ENCODE measurements at regions not wholly inside any gene's neighbourhood (a gene's known extent, or its start where the extent isn't known, plus 50 kb on each side); places are given as distances from the start of the nearest gene placed in this dataset.

- Histone ChIP-seq H3K36me3 (ENCODE audit: control insufficient read depth, insufficient read depth, low read length) (no peaks in the 10 kb centered on the region), H3K9ac (ENCODE audit: low read length) (no peak overlapping the region), H3K27me3 (ENCODE audit: control insufficient read depth, insufficient read depth, low read length) (no peaks in the 10 kb centered on the region), H3K4me1 (ENCODE audit: control insufficient read depth, insufficient read depth, low read length) (peaks cover 3% of the 10 kb centered on the region), H3K27ac (ENCODE audit: low read depth, low read length) (peak overlapping the region; percentile 48), H3K4me3 (ENCODE audit: low read length) (no peak overlapping the region)
Measured at GRCh38 chr3:176799675-176800074, 397.6 kb downstream of the TBL1XR1 start.

- Histone ChIP-seq H3K4me3 (ENCODE audit: low read length) (no peak overlapping the region), H3K4me1 (ENCODE audit: control insufficient read depth, insufficient read depth, low read length) (peaks cover 3% of the 10 kb centered on the region), H3K27me3 (ENCODE audit: control insufficient read depth, insufficient read depth, low read length) (no peaks in the 10 kb centered on the region), H3K9ac (ENCODE audit: low read length) (no peak overlapping the region), H3K36me3 (ENCODE audit: control insufficient read depth, insufficient read depth, low read length) (no peaks in the 10 kb centered on the region), H3K27ac (ENCODE audit: low read depth, low read length) (peak overlapping the region; percentile 48)
Measured at GRCh38 chr3:176798680-176799079, 398.6 kb downstream of the TBL1XR1 start.

GRCh38 chr3:176796371-176796770, 400.9 kb downstream of the TBL1XR1 start:
- Histone ChIP-seq H3K4me3 (ENCODE audit: low read length) (no peak overlapping the region), H3K27ac (ENCODE audit: low read depth, low read length) (no peak overlapping the region), H3K27me3 (ENCODE audit: control insufficient read depth, insufficient read depth, low read length) (no peaks in the 10 kb centered on the region), H3K36me3 (ENCODE audit: control insufficient read depth, insufficient read depth, low read length) (no peaks in the 10 kb centered on the region), H3K4me1 (ENCODE audit: control insufficient read depth, insufficient read depth, low read length) (peaks cover 3% of the 10 kb centered on the region), H3K9ac (ENCODE audit: low read length) (no peak overlapping the region)

GRCh38 chr3:176795891-176796290, 401.4 kb downstream of the TBL1XR1 start:
- Histone ChIP-seq H3K9ac (ENCODE audit: low read length) (no peak overlapping the region), H3K27ac (ENCODE audit: low read depth, low read length) (no peak overlapping the region), H3K27me3 (ENCODE audit: control insufficient read depth, insufficient read depth, low read length) (no peaks in the 10 kb centered on the region), H3K4me3 (ENCODE audit: low read length) (no peak overlapping the region), H3K4me1 (ENCODE audit: control insufficient read depth, insufficient read depth, low read length) (peaks cover 3% of the 10 kb centered on the region), H3K36me3 (ENCODE audit: control insufficient read depth, insufficient read depth, low read length) (no peaks in the 10 kb centered on the region)

GRCh38 chr3:176794406-176794805, 402.9 kb downstream of the TBL1XR1 start:
- H3K27me3 ChIP-seq (ENCODE audit: control insufficient read depth, insufficient read depth, low read length): no peaks in the 10 kb centered on the region
- no peak overlapping the region for H3K27ac ChIP-seq (ENCODE audit: low read depth, low read length)
- H3K4me1 ChIP-seq (ENCODE audit: control insufficient read depth, insufficient read depth, low read length): peaks cover under 1% of the 10 kb centered on the region
- H3K4me3 ChIP-seq (ENCODE audit: low read length): peak overlapping the region; percentile 3
- no peaks in the 10 kb centered on the region for H3K36me3 ChIP-seq (ENCODE audit: control insufficient read depth, insufficient read depth, low read length)
- no peak overlapping the region for H3K9ac ChIP-seq (ENCODE audit: low read length)

- H3K27me3 ChIP-seq (ENCODE audit: control insufficient read depth, insufficient read depth, low read length): no peaks in the 10 kb centered on the region
- H3K4me3 ChIP-seq (ENCODE audit: low read length): no peak overlapping the region
- no peak overlapping the region for H3K27ac ChIP-seq (ENCODE audit: low read depth, low read length)
- no peaks in the 10 kb centered on the region for H3K36me3 ChIP-seq (ENCODE audit: control insufficient read depth, insufficient read depth, low read length)
- H3K4me1 ChIP-seq (ENCODE audit: control insufficient read depth, insufficient read depth, low read length): peaks cover 2% of the 10 kb centered on the region
- H3K9ac ChIP-seq (ENCODE audit: low read length): no peak overlapping the region
Measured at GRCh38 chr3:176789947-176790346, 407.3 kb downstream of the TBL1XR1 start.

- no peaks in the 10 kb centered on the region for H3K27me3 ChIP-seq (ENCODE audit: control insufficient read depth, insufficient read depth, low read length)
- H3K36me3 ChIP-seq (ENCODE audit: control insufficient read depth, insufficient read depth, low read length): no peaks in the 10 kb centered on the region
- no peak overlapping the region for H3K4me3 ChIP-seq (ENCODE audit: low read length)
- no peak overlapping the region for H3K9ac ChIP-seq (ENCODE audit: low read length)
- H3K27ac ChIP-seq (ENCODE audit: low read depth, low read length): no peak overlapping the region
- H3K4me1 ChIP-seq (ENCODE audit: control insufficient read depth, insufficient read depth, low read length): peaks cover 5% of the 10 kb centered on the region
Measured at GRCh38 chr3:176789281-176789705, 408.0 kb downstream of the TBL1XR1 start.

- Histone ChIP-seq H3K9ac (ENCODE audit: low read length) (no peak overlapping the region), H3K4me1 (ENCODE audit: control insufficient read depth, insufficient read depth, low read length) (peaks cover 5% of the 10 kb centered on the region), H3K27ac (ENCODE audit: low read depth, low read length) (no peak overlapping the region), H3K4me3 (ENCODE audit: low read length) (no peak overlapping the region), H3K36me3 (ENCODE audit: control insufficient read depth, insufficient read depth, low read length) (no peaks in the 10 kb centered on the region), H3K27me3 (ENCODE audit: control insufficient read depth, insufficient read depth, low read length) (no peaks in the 10 kb centered on the region)
Measured at GRCh38 chr3:176787506-176787905, 409.8 kb downstream of the TBL1XR1 start.

- H3K36me3 ChIP-seq (ENCODE audit: control insufficient read depth, insufficient read depth, low read length): no peaks in the 10 kb centered on the region
- H3K4me1 ChIP-seq (ENCODE audit: control insufficient read depth, insufficient read depth, low read length): peaks cover 5% of the 10 kb centered on the region
- H3K27ac ChIP-seq (ENCODE audit: low read depth, low read length): peak overlapping the region; percentile 56
- H3K4me3 ChIP-seq (ENCODE audit: low read length): no peak overlapping the region
- H3K9ac ChIP-seq (ENCODE audit: low read length): no peak overlapping the region
- no peaks in the 10 kb centered on the region for H3K27me3 ChIP-seq (ENCODE audit: control insufficient read depth, insufficient read depth, low read length)
Measured at GRCh38 chr3:176785171-176785570, 412.1 kb downstream of the TBL1XR1 start.

- Histone ChIP-seq H3K4me3 (ENCODE audit: low read length) (no peak overlapping the region), H3K9ac (ENCODE audit: low read length) (no peak overlapping the region), H3K27me3 (ENCODE audit: control insufficient read depth, insufficient read depth, low read length) (no peaks in the 10 kb centered on the region), H3K27ac (ENCODE audit: low read depth, low read length) (no peak overlapping the region), H3K36me3 (ENCODE audit: control insufficient read depth, insufficient read depth, low read length) (no peaks in the 10 kb centered on the region), H3K4me1 (ENCODE audit: control insufficient read depth, insufficient read depth, low read length) (peaks cover 14% of the 10 kb centered on the region)
Measured at GRCh38 chr3:176780766-176781165, 416.5 kb downstream of the TBL1XR1 start.

GRCh38 chr3:176776622-176777175, 420.6 kb downstream of the TBL1XR1 start:
- no peaks in the 10 kb centered on the region for H3K36me3 ChIP-seq (ENCODE audit: control insufficient read depth, insufficient read depth, low read length)
- H3K27ac ChIP-seq (ENCODE audit: low read depth, low read length): peak overlapping the region; percentile 44
- H3K4me3 ChIP-seq (ENCODE audit: low read length): no peak overlapping the region
- H3K27me3 ChIP-seq (ENCODE audit: control insufficient read depth, insufficient read depth, low read length): no peaks in the 10 kb centered on the region
- no peak overlapping the region for H3K9ac ChIP-seq (ENCODE audit: low read length)
- peaks cover 9% of the 10 kb centered on the region for H3K4me1 ChIP-seq (ENCODE audit: control insufficient read depth, insufficient read depth, low read length)

GRCh38 chr3:176769547-176770190, 427.6 kb downstream of the TBL1XR1 start:
- Histone ChIP-seq H3K36me3 (ENCODE audit: control insufficient read depth, insufficient read depth, low read length) (no peaks in the 10 kb centered on the region), H3K9ac (ENCODE audit: low read length) (no peak overlapping the region), H3K27me3 (ENCODE audit: control insufficient read depth, insufficient read depth, low read length) (no peaks in the 10 kb centered on the region), H3K4me1 (ENCODE audit: control insufficient read depth, insufficient read depth, low read length) (no peaks in the 10 kb centered on the region), H3K27ac (ENCODE audit: low read depth, low read length) (no peak overlapping the region), H3K4me3 (ENCODE audit: low read length) (no peak overlapping the region)

GRCh38 chr3:176767385-176767784, 429.9 kb downstream of the TBL1XR1 start:
- H3K4me3 ChIP-seq (ENCODE audit: low read length): no peak overlapping the region
- H3K27me3 ChIP-seq (ENCODE audit: control insufficient read depth, insufficient read depth, low read length): no peaks in the 10 kb centered on the region
- peak overlapping the region; percentile 10 for H3K27ac ChIP-seq (ENCODE audit: low read depth, low read length)
- no peaks in the 10 kb centered on the region for H3K36me3 ChIP-seq (ENCODE audit: control insufficient read depth, insufficient read depth, low read length)
- H3K9ac ChIP-seq (ENCODE audit: low read length): no peak overlapping the region
- H3K4me1 ChIP-seq (ENCODE audit: control insufficient read depth, insufficient read depth, low read length): no peaks in the 10 kb centered on the region

Data from rectal smooth muscle tissue (tissue), 1 donor.